CD4-positive, alpha-beta memory T cell (primary cell): ENCODE measurements at regions not wholly inside any gene's neighbourhood (a gene's known extent, or its start where the extent isn't known, plus 50 kb on each side); places are given as distances from the start of the nearest gene placed in this dataset.

Experiments used
- CTCF ChIA-PET: fragments of 350-600 bp; sonication (Branson Sonifier 250); formaldehyde crosslinking; loops from one replicate; lab custom pipeline; 2021; ENCODE audit warnings: inconsistent platforms; ENCODE audit not compliant: partially characterized antibody; lab: Charles Lee
- POLR2A ChIA-PET: fragments of 350-600 bp; sonication (Branson Sonifier 250); formaldehyde crosslinking; loops from one replicate; lab custom pipeline; 2021; ENCODE audit not compliant: partially characterized antibody; lab: Charles Lee
- DNase-seq, 5 donors: peaks; one replicate each; pipeline versions ENCODE4 v3.0.0 to v3.0.0-alpha.2; 2020 to 2022; ENCODE audit warnings: mixed read lengths in 1 of 5
- H3K27ac ChIP-seq: one replicate; pipeline ENCODE4 v1.7.0; 2013; ENCODE audit warnings: low read depth, low read length
- H3K27me3 ChIP-seq: 2 replicates; pipeline ENCODE4 v1.7.0; 2013; ENCODE audit warnings: mild to moderate bottlenecking, low read length, moderate library complexity; ENCODE audit not compliant: insufficient read depth
- H3K36me3 ChIP-seq: 2 replicates; pipeline ENCODE4 v1.7.0; 2013; ENCODE audit warnings: mild to moderate bottlenecking, low read length, moderate library complexity; ENCODE audit not compliant: insufficient read depth
- H3K4me1 ChIP-seq: 2 replicates; pipeline ENCODE4 v1.7.0; 2013; ENCODE audit warnings: mild to moderate bottlenecking, low read length, moderate library complexity; ENCODE audit not compliant: insufficient read depth
- H3K4me3 ChIP-seq, 2 donors: one replicate each; pipeline ENCODE4 v1.7.0; 2013; ENCODE audit warnings: low read length in 2 of 2, mild to moderate bottlenecking in 1 of 2
- H3K9me3 ChIP-seq, 2 donors: one replicate each; pipeline ENCODE4 v1.7.0; 2013; ENCODE audit warnings: low read length in 2 of 2, control low read depth in 1 of 2; ENCODE audit not compliant: control insufficient read depth in 1 of 2
- H3K27ac Mint-ChIP-seq, 7 donors: one replicate each; pipeline ENCODE4 v1.8.0; 2020 to 2021; ENCODE audit warnings: mixed read lengths in 7 of 7, mild to moderate bottlenecking in 6 of 7, inconsistent platforms in 3 of 7, moderate library complexity in 3 of 7
- H3K27me3 Mint-ChIP-seq, 2 donors: one replicate each; pipeline ENCODE4 v1.8.0; 2020 to 2021; ENCODE audit warnings: mixed read lengths in 2 of 2
- H3K36me3 Mint-ChIP-seq, 2 donors: one replicate each; pipeline ENCODE4 v1.8.0; 2020 to 2021; ENCODE audit warnings: mixed read lengths in 2 of 2, inconsistent platforms in 1 of 2, mild to moderate bottlenecking in 1 of 2
- H3K4me1 Mint-ChIP-seq, 4 donors: one replicate each; pipeline ENCODE4 v1.8.0; 2020 to 2021; ENCODE audit warnings: mixed read lengths in 4 of 4, mild to moderate bottlenecking in 1 of 4
- H3K4me3 Mint-ChIP-seq, 8 donors: one replicate each; pipeline ENCODE4 v1.8.0; 2020 to 2021; ENCODE audit warnings: mixed read lengths in 8 of 8, mild to moderate bottlenecking in 7 of 8, moderate library complexity in 6 of 8, inconsistent platforms in 3 of 8
- H3K9me3 Mint-ChIP-seq, 8 donors: one replicate each; pipeline ENCODE4 v1.8.0; 2020 to 2021; ENCODE audit warnings: mixed read lengths in 8 of 8, mild to moderate bottlenecking in 5 of 8, inconsistent platforms in 3 of 8, moderate library complexity in 1 of 8
- intact Hi-C: fragments of 100-400 bp; cut with micrococcal nuclease; formaldehyde crosslinking; loops from one replicate; pipeline ENCODE4 v1.15.1; 2023

DNA sequence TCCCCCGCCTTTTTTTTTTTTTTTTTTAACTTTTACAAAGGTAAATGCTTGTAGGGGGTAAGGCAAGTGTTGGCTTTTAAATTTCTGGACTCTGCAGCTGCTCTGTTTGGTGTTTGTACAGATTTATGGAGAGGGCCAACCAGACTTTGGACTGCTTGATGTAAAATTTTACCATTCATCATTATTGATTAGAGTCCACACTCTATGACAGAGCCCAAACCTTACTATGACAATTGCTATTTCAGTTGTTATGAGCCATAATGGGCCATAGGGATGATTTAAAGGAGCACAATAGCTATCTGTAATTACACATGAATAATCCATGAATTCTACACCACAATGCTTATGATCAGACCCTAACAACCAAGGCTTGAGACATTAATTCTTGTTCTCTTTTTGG is 867.2 kb downstream of the NR2F1-AS1 start:
- Mint-ChIP-seq H3K27me3 (no peaks in the 10 kb centered on the region), H3K4me1 (no peaks in the 10 kb centered on the region), H3K9me3 (peaks cover 0 to 3% (median 0%) of the 10 kb centered on the region in 8 donors), H3K27ac (no peak overlapping the region), H3K36me3 (no peaks in the 10 kb centered on the region), H3K4me3 (no peak overlapping the region)
- POLR2A ChIA-PET: no interaction called here
- no peak for DNase-seq
- Histone ChIP-seq H3K27me3 (no peaks in the 10 kb centered on the region), H3K4me1 (no peaks in the 10 kb centered on the region), H3K27ac (no peak overlapping the region), H3K9me3 (no peaks in the 10 kb centered on the region), H3K4me3 (no peak overlapping the region), H3K36me3 (no peaks in the 10 kb centered on the region)
- intact Hi-C loops: no loop called here
- CTCF ChIA-PET: no interaction called here

DNA sequence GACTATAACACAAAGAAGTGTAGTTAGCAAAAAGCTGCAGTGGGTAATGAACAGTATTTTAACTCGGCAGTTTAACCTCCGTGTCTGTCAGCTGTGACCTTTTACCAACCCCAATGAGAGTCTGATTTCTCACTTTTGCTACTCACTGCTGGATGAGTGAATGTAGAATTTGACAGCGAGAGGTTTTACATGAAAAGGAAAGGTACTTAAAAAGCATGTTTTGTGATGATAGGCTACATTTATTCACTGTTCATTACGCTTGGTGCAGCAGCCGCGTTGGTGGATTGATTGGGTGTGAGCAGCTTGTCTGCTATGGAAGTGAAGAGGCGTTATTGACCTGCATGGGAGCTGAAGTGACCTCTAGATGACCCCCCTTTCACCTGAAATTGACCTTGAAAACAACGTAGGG is 867.7 kb downstream of the NR2F1-AS1 start:
- DNase-seq: no peak
- no peaks in the 10 kb centered on the region for H3K36me3 Mint-ChIP-seq
- Histone ChIP-seq H3K4me3 (no peak overlapping the region), H3K27ac (no peak overlapping the region), H3K4me1 (no peaks in the 10 kb centered on the region), H3K36me3 (no peaks in the 10 kb centered on the region), H3K9me3 (no peaks in the 10 kb centered on the region), H3K27me3 (no peaks in the 10 kb centered on the region)
- H3K27me3 Mint-ChIP-seq: no peaks in the 10 kb centered on the region
- no peak overlapping the region for H3K27ac Mint-ChIP-seq
- H3K4me3 Mint-ChIP-seq: no peak overlapping the region
- POLR2A ChIA-PET: no interaction called here
- intact Hi-C loops: no loop called here
- no peaks in the 10 kb centered on the region for H3K4me1 Mint-ChIP-seq
- CTCF ChIA-PET: no interaction called here
- peaks cover 0 to 3% (median 0%) of the 10 kb centered on the region in 8 donors for H3K9me3 Mint-ChIP-seq

DNA sequence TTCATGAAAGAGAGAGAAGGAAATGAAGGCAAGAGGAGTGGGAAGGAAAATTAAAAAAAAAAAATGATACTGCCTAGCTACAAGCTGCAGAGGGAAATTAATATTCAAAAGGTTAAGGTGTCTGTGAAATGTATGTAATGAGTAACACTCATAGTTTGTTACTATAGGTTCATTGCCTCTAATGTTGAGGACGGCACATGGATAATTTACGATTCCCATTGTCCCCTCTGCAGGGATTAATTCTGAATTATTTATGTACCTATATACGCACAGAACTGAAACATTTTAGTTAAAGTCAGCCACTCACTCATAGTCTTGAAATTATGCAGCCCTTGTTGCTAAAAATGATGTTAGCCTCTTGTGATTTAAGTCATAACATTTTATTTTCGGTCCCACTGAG is 869.1 kb downstream of the NR2F1-AS1 start:
- ChIA-PET POLR2A (no interaction called here), CTCF (no interaction called here)
- no peaks in the 10 kb centered on the region for H3K4me1 Mint-ChIP-seq
- H3K27ac Mint-ChIP-seq: no peak overlapping the region
- H3K36me3 Mint-ChIP-seq: no peaks in the 10 kb centered on the region
- no peak overlapping the region for H3K4me3 Mint-ChIP-seq
- Histone ChIP-seq H3K27me3 (no peaks in the 10 kb centered on the region), H3K4me3 (no peak overlapping the region), H3K4me1 (no peaks in the 10 kb centered on the region), H3K36me3 (no peaks in the 10 kb centered on the region), H3K9me3 (no peaks in the 10 kb centered on the region), H3K27ac (no peak overlapping the region)
- H3K27me3 Mint-ChIP-seq: no peaks in the 10 kb centered on the region
- DNase-seq: no peak
- peaks cover 0 to 3% (median 0%) of the 10 kb centered on the region in 8 donors for H3K9me3 Mint-ChIP-seq
- intact Hi-C loops: no loop called here

DNA sequence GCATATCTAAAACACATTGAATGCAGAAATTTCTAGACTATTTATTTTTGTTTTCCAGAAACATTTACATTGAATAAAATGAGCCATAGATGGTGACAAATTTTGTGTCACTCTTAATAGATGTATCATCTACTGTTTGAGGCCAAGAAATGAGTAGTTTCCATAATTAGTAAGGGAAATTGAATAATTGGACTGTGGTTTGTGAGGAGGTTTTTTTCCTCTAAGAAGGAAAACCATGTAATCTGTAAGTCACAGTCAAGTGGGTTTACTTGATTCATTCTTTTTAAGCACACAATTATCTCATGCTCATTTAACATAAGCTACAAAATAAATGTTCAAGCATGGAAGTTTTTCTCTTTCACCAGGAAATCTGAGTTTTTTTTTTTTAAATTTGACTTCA is 876.4 kb downstream of the NR2F1-AS1 start:
- Histone ChIP-seq H3K4me1 (no peaks in the 10 kb centered on the region), H3K27me3 (no peaks in the 10 kb centered on the region), H3K27ac (no peak overlapping the region), H3K4me3 (no peak overlapping the region), H3K36me3 (no peaks in the 10 kb centered on the region), H3K9me3 (no peaks in the 10 kb centered on the region)
- H3K9me3 Mint-ChIP-seq: peaks cover 0 to 3% (median 0%) of the 10 kb centered on the region in 8 donors
- H3K4me3 Mint-ChIP-seq: no peak overlapping the region
- no peaks in the 10 kb centered on the region for H3K4me1 Mint-ChIP-seq
- DNase-seq: no peak
- intact Hi-C loops: no loop called here
- ChIA-PET POLR2A (no interaction called here), CTCF (no interaction called here)
- H3K27ac Mint-ChIP-seq: no peak overlapping the region
- H3K27me3 Mint-ChIP-seq: no peaks in the 10 kb centered on the region
- no peaks in the 10 kb centered on the region for H3K36me3 Mint-ChIP-seq

DNA sequence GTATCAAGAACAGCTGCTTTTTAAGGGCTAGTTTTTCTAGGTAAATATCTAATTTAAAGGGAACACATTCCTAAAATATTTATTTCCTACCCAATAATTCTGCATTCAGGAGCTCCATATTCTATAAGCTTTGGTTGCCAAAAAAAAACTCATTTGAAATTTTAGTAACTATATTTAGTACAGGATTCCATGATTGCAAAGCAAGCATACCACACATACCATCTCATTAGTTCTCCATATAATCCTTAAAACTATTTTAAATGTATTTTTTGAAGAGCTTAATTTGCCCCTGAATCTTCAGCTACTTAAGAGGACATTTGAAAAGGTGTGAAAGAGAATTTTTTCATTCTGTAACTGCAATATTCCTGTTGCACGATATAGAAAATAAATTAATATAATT is 877.0 kb downstream of the NR2F1-AS1 start:
- no peaks in the 10 kb centered on the region for H3K27me3 ChIP-seq
- H3K36me3 Mint-ChIP-seq: no peaks in the 10 kb centered on the region
- no peak overlapping the region for H3K4me3 Mint-ChIP-seq
- intact Hi-C loops: no loop called here
- no peaks in the 10 kb centered on the region for H3K4me1 ChIP-seq
- H3K4me1 Mint-ChIP-seq: no peaks in the 10 kb centered on the region
- H3K4me3 ChIP-seq: no peak overlapping the region
- DNase-seq: no peak
- no peak overlapping the region for H3K27ac Mint-ChIP-seq
- H3K9me3 ChIP-seq: no peaks in the 10 kb centered on the region
- ChIA-PET CTCF (no interaction called here), POLR2A (no interaction called here)
- no peaks in the 10 kb centered on the region for H3K27me3 Mint-ChIP-seq
- no peak overlapping the region for H3K27ac ChIP-seq
- no peaks in the 10 kb centered on the region for H3K36me3 ChIP-seq
- H3K9me3 Mint-ChIP-seq: peaks cover 0 to 3% (median 0%) of the 10 kb centered on the region in 8 donors

DNA sequence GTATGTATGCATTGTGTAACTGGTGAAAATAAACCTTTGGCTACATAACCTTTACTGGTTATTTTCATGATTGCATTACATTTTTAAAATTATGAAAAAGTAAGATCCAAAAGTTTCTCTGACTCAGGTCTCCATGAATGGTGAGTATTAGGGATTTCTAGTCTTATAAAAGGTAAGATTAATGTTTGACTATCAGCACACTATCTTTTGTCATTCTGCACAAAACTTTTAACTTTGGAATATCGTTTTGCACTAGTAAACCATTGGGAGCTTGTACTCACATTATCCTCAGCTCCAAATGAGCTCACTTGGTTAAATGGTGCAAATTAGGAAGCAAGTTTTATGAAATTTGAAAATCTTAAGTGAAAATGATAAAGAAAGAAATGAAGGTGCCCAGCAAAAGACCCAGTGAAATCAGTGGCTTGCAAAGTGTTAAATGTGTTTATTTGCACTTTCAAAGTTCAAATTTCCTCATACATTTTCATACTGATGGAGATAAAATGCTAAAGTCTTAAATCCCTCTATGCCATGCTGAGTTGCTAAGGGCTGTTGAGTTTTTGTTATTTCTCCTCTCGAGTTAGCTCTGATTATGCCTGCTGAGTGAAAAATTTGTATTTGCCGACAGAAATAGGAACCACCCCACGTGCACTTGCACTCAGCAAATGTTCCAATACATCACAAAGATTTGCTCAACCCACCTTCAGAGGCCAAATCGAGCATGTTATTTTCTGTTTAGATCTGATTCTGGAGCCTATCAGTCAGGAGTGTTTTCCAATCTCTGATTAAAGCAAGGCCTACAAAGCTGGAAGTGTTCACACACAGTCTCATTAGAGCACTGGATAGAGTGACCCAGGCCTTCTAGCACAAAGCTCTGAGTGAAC is 885.7 kb downstream of the NR2F1-AS1 start:
- H3K36me3 ChIP-seq: no peaks in the 10 kb centered on the region
- no peak overlapping the region for H3K4me3 ChIP-seq
- no peak for DNase-seq
- no peaks in the 10 kb centered on the region for H3K27me3 ChIP-seq
- H3K9me3 Mint-ChIP-seq: peaks cover 0 to 10% (median 4%) of the 10 kb centered on the region in 8 donors
- H3K4me3 Mint-ChIP-seq: no peak overlapping the region
- intact Hi-C loops: no loop called here
- H3K4me1 Mint-ChIP-seq: no peaks in the 10 kb centered on the region
- H3K27ac ChIP-seq: no peak overlapping the region
- H3K4me1 ChIP-seq: no peaks in the 10 kb centered on the region
- no peaks in the 10 kb centered on the region for H3K27me3 Mint-ChIP-seq
- H3K27ac Mint-ChIP-seq: no peak overlapping the region
- POLR2A ChIA-PET: no interaction called here
- no peaks in the 10 kb centered on the region for H3K36me3 Mint-ChIP-seq
- CTCF ChIA-PET: no interaction called here
- H3K9me3 ChIP-seq: no peaks in the 10 kb centered on the region

DNA sequence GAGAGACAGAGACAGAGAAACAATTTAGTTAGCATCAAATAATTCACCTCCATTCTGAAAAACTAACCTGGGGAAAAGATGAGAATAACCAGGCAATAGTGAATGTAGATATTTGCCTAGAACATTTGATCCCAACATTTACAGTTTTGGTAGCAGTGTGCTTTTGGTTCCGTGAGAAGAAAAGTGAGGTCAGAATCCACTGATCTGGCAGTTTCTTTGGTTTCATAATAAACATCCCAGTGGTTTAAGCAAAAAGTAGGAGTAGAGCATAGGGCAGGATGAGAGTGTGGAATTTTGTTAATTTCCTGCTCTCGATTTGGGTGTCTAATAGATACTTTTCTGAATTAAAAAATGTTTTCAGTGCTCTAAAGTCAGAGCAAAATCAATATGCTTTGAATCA is 887.0 kb downstream of the NR2F1-AS1 start:
- Mint-ChIP-seq H3K4me1 (no peaks in the 10 kb centered on the region), H3K9me3 (peaks cover 0 to 14% (median 4%) of the 10 kb centered on the region in 8 donors), H3K27ac (no peak overlapping the region), H3K27me3 (no peaks in the 10 kb centered on the region), H3K4me3 (no peak overlapping the region), H3K36me3 (no peaks in the 10 kb centered on the region)
- intact Hi-C loops: no loop called here
- ChIA-PET POLR2A (no interaction called here), CTCF (no interaction called here)
- Histone ChIP-seq H3K9me3 (no peaks in the 10 kb centered on the region), H3K4me3 (no peak overlapping the region), H3K27me3 (no peaks in the 10 kb centered on the region), H3K4me1 (no peaks in the 10 kb centered on the region), H3K27ac (no peak overlapping the region), H3K36me3 (no peaks in the 10 kb centered on the region)
- no peak for DNase-seq
